T follicular helper cell (primary cell): ENCODE measurements at regions not wholly inside any gene's neighbourhood (a gene's known extent, or its start where the extent isn't known, plus 50 kb on each side); places are given as distances from the start of the nearest gene placed in this dataset.

Source experiments
- DNase-seq: peaks from one replicate; pipeline ENCODE4 v3.0.0-alpha.2; 2020; ENCODE audit warnings: low read depth

DNA sequence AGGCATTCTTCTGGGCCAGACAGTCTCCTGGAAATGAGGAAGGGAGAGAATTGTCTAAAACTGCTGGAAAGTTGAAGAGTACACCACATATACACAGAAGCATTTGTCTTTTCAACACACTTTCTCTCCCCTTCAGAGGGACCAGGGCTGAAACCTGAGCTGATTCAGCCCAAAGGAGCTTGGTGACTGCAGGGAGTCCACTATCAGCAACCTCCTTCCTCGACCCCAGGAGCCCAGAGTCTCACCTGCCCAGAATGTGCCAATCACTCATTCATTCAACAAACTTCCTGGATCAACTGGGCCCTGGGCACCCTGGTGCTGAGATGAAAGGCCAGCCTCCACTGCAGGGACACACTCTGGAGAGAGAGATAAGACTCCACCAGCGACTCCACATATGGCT is 128.9 kb upstream of the VSTM2B start:
- DNase-seq: no peak

DNA sequence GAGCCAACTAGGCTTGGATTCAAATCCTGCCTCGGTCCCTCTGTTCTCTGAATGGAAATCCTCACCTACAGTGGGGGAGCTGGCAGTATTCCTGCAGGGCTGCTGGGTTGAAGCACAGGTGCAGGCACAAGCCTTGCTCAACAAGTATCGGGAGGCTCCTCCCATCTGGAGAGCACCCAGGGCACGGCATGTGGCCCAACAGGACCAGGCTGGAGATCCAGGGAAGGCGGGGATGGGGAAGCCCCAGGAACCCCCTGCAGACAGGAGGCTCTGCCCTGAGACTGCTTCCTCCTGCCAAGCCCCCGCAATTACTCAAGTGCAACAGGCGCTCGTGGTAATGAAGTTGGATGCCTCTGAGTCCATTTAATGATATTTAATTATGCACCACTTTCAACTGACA is 128.0 kb upstream of the VSTM2B start:
- DNase-seq: no peak

DNA sequence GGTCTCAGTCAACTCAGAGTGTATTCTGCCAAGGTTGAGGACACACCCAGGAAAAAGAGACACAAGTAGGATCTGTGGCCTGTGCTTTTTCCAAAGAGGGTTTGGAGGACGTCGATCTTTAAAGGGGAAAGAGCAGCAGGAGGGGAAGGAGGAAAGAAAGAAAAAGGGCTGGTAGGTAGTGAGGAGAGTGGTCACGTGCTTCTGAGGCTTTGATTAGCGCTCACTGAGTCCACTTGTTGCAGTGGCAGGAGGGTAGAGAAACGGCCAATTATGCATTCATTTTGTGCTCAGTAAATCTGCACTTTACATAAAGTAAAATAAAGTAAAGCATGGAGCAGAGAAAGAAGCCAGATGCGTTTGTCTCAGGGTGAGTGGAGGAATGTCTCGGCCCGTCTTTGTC is 126.0 kb upstream of the VSTM2B start:
- DNase-seq: no peak

DNA sequence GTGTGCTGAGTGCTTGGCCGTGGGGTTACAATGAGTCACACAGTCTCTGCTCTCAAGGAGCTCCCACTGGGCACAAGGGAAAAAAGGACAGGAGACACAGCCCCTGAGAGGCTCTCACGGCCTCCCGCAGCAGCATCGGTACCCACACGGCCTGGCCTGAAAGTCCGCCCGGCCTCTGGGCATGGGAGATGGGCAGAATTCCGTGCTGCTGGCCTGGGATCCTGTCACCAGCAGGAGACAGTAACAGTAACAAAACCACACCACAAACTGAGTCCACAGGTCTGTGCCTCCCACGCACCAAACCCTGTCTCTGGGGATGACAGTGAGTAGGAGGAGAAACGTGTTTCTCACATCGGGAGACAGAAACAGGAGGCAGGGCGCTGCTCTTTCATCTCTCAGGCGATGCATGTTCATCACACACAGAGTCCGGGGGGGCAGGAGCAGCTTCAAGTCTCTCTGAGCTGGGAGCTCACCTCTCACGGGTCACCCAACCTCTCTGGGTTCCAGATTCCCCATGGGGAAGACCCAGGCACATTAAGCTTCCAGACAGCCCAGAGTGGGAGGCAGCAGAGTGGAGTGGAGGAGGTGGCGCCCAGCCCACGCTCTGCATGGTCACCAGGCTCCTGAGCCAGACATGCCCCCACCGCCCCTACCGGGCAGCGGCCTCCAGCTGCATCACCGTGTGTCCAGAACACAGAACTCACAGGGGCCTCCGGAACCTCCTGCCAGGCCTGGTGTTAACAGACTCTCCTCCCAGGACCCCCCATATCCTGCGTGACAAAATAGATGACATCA is 124.7 kb upstream of the VSTM2B start:
- no peak for DNase-seq

DNA sequence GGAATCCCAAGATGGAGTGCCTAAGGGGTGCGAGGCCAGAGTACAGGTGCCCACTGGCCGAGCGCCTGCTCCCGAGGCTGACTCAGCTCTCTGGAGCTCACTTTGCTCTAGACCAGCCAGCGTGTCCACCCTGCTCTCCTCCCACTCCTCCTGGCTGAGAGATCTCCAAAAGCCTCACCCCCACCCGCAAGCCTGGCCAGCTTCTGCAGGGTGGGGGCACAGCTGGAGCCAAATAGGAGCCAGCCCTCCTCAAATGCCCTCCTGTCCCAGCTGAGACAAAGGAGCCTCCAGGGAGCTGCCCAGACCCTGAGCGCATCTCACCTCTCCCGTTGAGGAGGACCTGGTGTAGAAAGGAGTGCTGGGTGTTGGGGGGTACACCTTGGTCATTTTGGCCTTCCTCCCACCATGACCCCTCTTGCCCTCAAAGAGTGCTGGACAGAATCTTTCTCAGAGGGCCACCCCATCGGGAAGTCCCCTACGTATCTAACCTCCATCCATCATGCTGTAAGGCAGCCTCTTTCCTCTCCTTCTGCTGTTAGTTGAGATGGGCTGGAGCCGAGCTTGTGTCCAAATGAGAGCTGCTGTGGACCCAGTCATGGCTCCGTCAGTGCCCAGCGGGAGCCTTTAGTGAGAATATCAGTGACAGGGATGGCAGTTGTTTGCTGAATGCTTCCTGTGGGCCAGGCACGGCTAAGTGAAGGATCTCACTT is 123.9 kb upstream of the VSTM2B start:
- DNase-seq: no peak

DNA sequence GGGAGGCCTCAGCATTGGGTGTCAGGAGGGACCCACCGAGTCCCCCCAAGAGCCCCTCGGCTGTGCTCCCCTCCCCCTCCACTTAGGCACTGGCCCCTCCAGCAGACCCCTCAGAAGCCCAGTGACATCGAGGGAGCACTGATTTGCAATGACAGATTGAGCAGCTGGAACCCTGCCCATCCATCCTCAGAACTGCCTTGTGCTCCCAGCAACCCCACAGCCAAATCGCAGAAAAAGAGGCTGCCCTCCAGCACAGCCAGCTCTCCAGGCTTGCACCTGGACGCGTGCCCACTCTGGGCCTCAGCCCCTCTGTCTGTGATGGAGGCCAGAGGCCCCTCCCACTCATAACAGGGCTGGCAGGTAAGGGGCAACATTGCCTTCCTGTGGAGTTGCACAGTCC is 123.2 kb upstream of the VSTM2B start:
- no peak for DNase-seq

DNA sequence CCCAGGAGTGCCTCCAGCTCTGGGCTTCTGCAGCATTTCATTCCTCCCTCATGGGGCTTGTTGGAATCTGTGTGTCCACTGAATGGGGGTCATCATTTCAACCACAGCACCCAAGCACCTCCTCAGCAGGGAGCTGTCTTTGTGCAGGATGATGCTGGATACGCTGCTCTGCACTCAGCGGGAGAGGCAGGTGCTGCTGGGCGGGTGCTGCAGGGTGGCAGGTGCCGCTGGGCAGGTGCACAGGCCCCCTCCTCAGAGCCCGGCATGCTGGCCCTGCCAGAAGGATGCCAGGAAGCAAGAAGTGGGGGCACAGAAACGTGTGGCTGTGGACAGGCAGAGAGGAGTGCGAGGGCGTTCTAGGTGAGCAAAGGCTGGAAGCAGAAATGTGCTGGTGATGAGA is 121.8 kb upstream of the VSTM2B start:
- DNase-seq: no peak

DNA sequence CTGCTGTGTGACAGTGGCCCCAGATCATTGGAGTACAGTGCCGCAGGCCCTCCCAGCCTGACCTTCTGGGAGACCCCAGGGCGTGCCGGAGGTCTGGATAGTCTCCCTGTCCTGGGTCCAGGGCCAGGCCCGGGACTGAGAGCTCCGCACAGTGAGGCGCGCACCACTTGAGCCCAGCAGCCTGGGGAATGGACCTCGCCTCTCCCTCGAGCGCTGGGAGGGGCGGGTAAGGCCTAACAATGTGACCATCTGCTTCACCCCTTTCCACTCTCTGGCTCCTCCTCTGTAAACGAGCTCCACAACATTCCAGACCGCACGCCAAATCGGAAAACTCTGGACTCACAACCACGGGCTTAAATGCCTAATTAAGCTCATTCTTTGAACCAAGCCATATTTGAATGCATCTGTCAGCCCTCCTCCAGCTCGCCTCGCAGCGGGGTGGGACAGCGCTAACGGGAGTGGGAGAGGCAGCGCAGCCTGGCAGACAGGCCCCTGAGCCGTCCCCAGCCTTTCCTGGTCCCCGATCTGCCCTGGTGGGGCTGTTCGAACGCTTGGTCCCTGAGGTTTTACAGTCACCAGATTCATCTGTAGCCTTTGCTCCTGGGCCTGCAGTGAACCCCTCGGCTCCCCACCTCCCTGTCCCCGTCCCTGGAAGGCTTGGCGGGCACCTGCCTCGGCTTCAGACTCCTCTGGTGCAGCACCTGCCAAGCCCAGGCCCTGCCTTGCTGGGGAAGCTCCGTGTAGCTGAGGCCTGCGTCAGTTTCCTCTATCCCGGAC is 120.7 kb upstream of the VSTM2B start:
- no peak for DNase-seq

DNA sequence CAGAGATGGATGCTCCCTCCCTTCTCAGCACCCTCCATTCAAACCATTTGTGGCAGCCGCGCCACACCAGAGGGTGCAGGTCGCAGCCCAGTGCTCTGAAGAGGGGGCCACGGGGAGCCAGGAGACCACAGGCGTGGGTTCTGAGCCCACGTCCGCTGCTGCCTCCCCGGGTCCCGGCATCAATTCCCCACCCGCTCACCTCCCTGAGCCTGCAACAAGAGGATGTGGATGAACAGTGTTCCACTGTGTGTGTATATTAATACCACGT is 120.1 kb upstream of the VSTM2B start:
- no peak for DNase-seq

DNA sequence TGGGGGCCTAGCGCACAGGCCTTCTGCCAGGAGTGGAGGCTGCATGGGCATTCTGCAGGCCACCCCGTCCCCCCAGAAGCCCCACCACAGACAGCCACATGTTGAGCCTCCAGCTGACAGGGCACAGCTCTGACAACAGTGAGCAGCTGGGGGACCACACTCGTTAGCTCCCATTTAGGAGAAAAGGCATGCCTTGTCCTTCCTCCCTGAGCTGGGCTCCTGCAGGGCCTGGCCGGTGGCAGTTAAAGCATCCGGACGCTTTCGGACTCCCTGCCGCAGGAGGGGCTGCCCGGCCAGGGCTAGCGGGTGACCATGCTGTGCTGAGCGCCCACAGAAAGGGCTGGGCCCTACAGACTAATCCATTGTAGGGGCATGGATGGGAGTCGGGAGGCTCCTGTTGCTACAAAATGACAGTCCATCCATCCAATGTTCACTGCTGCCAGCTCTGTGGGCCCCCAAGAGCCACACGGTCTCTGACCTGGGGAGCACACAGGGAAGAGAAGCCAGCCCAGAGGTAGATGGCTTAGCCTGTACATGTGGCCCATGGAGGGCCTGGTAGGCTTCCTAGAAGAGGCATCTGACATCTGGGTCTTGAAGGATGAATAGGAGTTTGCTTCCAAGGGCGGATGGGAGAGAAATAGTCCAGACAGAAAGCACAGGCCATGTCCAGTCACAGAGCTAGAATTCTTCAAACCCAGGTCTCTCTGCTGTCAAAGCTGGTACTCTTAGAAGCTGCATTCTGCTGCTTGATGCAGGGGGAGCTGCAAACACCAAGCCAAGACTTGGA is 116.5 kb upstream of the VSTM2B start:
- no peak for DNase-seq

DNA sequence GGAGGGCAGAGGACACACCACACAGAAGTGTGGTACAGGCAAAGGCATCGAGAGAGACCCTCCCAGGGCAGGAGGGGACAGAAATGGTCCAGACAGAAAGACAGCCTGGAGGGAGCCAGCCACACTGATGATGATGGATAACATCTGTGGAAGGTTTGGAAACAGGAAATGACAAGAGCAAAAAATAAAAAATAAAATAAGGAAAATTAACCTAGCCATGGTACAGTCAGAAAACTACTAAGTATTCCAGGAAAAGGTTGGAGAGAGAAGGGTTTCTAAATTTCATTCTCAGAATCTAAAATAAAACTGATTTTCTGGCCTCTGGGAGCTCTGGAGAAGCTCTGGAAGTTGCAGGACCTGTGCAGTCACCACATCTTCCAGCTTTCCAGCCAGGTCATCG is 115.2 kb upstream of the VSTM2B start:
- no peak for DNase-seq

DNA sequence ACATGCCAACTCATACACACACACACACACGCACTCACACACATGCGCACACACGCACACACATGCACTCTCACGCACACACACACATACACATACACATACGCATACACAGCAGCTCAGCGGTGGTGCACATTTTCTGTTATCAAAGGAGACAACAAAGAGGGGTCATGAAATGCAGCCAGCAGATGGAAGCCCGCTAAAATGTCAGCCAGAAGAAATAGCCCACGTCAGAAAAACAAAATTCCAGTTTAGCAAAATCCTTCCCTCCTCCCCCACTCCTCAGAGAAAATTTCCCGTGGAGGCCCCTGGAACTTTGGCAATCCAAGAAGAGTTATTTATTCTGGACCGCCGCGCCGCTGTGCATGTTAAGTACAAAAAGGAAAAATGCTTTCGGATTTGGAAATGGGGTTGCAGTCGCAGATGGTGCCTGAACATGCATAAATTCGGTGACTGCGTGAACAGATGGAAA is 114.6 kb upstream of the VSTM2B start:
- DNase-seq: no peak

DNA sequence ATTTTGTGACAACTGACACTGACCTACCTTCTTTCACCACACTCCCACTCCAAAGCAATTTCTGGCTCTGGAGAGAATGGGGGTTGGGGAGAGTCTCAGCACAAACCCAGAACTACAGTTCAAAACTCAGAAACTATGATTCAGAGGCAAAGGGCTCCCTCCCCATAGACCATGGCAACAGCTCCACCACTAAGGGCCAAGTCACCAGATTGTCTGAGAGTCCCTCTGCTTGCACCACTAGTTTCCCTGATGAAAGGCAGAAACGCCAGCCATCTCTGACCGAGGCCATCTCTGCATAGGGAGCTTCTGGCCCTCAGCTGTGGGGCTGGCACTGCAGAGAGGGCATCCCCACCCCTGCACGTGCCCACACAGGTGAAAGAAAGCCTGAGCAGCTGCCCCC is 112.4 kb upstream of the VSTM2B start:
- DNase-seq: no peak

DNA sequence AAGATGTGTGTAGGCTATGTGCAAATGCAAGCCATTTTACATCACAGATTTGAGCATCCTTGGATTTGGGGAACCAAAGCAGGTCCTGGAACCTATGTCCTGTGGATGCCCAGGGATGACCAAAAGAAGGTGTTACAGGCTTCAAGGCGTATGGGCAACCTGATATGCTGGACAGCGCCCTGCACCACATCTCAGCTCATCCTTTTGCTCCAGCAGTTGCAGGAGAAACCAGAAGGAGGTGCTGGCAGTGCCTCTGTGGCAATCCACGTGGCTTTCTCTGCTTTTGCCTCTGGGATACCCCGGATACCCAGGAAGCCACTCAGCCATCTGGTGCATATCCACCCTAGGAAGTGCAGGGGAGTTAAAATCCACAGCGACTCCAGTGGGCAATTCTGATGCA is 110.3 kb upstream of the VSTM2B start:
- no peak for DNase-seq

DNA sequence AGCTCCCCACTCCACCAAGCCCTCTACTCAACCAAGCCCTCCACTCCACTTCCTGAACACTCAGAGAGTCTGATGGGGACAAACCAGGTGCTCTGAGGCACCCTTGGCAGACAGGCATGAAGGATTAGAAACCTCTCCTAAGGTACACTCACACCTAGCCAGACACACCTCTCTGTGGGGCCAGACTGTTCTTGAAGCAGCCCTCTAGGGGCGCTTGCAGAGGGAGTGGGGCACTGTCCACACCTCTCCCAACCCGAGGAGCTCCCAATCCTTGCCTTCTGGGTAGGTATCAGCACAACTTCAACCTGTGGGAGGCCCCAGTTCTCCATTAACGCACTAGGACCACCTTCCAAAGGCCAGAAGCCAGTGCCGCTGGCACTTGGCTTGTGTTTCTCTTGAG is 108.7 kb upstream of the VSTM2B start:
- DNase-seq: no peak

DNA sequence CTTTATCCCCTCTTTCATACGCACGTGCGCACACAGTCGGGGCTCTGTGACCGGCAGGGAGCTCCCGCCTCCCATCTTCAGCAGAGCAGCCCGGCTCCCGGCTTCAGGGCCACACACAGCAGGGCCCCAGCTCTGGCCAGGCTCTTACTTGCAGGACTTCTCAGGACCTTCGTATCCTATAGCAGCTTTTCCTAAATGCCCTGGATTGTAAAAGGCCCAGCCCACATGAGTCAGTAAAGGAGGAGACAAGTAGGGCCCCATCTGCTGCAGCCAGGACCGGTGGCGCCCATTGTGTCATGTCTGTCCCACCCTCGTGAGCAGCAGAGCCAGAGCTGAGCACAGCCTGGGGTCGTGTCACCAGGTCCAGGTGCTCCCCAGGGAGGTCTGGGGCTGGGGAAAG is 107.6 kb upstream of the VSTM2B start:
- DNase-seq: no peak

DNA sequence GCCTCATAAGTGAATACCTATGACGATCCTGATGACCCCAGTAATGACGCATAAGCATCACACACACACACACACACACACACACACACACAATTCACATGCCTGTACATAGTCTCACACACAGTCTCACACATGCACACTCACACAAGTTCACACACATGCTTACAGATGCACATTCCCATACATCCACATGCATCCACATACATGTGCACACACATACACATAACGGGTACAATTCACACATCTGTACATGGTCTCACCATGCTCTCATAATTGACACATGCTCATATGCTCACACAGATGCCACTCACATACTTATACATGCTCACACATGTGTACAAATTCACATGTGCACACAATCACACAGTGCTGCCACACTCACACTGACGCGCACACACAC is 105.7 kb upstream of the VSTM2B start:
- DNase-seq: no peak

DNA sequence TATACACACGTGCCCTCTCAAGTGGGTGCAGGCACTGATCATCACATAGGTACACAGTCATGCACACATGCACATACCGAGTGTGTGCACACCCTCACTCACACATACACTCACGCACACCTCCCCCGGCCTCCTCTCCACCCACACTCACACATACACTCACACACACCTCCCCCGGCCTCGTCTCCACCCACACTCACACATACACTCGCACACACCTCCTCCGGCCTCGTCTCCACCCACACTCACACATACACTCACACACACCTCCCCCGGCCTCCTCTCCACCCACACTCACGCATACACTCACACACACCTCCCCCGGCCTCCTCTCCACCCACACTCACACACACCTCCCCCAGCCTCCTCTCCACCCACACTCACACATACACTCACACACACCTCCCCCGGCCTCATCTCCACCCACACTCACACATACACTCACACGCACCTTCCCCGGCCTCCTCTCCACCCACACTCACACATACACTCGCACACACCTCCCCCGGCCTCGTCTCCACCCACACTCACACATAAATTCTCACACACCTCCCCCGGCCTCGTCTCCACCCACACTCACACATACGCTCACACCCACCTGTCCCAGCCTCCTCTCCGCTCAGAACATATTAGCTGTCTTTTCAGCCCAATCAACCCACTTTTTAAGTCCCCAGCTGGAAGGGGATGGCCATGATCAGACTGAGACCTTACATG is 105.2 kb upstream of the VSTM2B start:
- DNase-seq: no peak

DNA sequence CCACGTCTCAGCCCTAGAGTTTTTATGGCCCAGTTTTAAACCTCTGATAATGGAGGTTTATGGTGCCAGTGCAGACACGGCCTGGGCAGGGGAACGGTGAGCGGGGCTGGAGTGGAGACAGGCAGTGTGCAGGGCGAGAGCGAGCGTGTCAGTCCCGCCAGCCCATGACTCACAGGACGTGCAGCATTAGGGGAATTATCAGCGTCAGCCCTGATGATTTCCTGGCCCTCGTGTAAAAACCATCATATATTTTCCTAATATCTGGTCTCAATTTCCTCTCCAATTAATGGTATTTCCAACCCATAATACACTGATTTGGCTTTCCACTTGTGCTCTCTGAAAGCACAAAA is 104.6 kb upstream of the VSTM2B start:
- DNase-seq: no peak

DNA sequence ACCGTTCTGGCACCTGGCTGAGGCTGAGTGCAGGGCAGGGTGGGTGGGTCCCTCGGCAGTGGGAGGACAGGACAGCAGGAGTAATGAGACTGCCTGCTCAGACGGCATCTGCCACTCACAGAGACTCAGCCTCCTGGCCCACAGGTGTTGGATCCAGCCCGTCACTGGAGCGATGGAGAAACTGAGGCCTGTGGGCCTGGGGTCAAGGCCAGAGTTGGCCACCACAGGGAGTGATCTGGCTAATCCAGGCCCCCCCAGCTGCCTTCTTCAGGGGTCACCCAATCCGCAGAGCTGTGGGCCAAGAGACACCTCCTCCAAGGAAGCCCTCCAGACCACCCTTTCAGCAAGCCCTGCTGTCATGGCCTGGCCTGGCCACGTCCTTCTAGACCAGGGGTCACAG is 103.7 kb upstream of the VSTM2B start:
- no peak for DNase-seq

DNA sequence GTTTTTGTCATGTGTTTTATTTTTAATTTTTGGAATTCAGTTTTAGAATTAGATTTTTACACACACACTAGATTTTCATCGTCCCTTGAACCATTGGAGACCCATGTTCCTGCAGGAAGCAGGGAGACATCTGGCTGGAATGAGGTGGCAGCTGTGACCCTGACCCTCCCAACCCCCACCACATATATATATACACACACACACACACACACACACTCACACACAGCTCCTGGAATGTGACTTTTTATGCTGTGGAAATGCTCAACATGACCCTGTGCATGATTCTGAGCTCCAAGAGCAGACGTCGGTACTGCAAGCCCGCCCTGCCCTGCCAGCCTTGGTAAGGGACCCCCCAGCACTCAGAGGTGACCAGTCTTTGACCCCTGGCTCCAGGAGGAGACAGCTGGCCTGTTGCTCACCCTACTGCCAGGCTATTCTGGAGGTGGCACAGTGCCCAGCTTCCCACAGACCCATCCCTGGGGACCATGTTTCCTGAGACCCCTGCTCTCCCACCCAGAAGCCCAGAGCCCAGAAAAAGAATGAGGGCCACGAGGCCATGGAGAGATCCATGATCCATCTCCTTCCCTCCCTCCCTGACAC is 103.2 kb upstream of the VSTM2B start:
- no peak for DNase-seq
